GM18907 (cell line): ENCODE measurements at regions not wholly inside any gene's neighbourhood (a gene's known extent, or its start where the extent isn't known, plus 50 kb on each side); places are given as distances from the start of the nearest gene placed in this dataset.

Source experiments
- ATAC-seq: cut with Tn5 transposase; IDR thresholded peaks from one replicate; pipeline ENCODE4 v1.9.1; 2021; ENCODE audit warnings: mild to moderate bottlenecking, moderate library complexity; ENCODE audit not compliant: unreplicated experiment

- ATAC-seq, result no peak
Observed at GRCh38 chr13:90401150-90401549, 946.3 kb upstream of the MIR17HG start.

GRCh38 chr13:90402102-90402501, 945.4 kb upstream of the MIR17HG start:
- ATAC-seq, result no peak

GRCh38 chr13:90402613-90403012, 944.9 kb upstream of the MIR17HG start:
- ATAC-seq, result no peak

GRCh38 chr13:90403330-90404082, 944.0 kb upstream of the MIR17HG start:
- no peak for ATAC-seq

- no peak for ATAC-seq
Observed at GRCh38 chr13:90405301-90405700, 942.2 kb upstream of the MIR17HG start.

GRCh38 chr13:90412980-90413379, 934.5 kb upstream of the MIR17HG start:
- no peak for ATAC-seq

GRCh38 chr13:90413548-90413947, 933.9 kb upstream of the MIR17HG start:
- ATAC-seq, result no peak

- no peak for ATAC-seq
Observed at GRCh38 chr13:90414691-90415596, 932.5 kb upstream of the MIR17HG start.

- ATAC-seq, result no peak
Observed at GRCh38 chr13:90415902-90416301, 931.6 kb upstream of the MIR17HG start.

GRCh38 chr13:90416519-90416918, 931.0 kb upstream of the MIR17HG start:
- ATAC-seq, result no peak

GRCh38 chr13:90416938-90417337, 930.5 kb upstream of the MIR17HG start:
- ATAC-seq, result no peak

GRCh38 chr13:90420683-90421082, 926.8 kb upstream of the MIR17HG start:
- no peak for ATAC-seq

- no peak for ATAC-seq
Observed at GRCh38 chr13:90427322-90428272, 919.9 kb upstream of the MIR17HG start.

- no peak for ATAC-seq
Observed at GRCh38 chr13:90428522-90429210, 918.8 kb upstream of the MIR17HG start.

GRCh38 chr13:90430127-90430526, 917.4 kb upstream of the MIR17HG start:
- no peak for ATAC-seq

- ATAC-seq, result no peak
Observed at GRCh38 chr13:90436697-90437096, 910.8 kb upstream of the MIR17HG start.

GRCh38 chr13:90438576-90438975, 908.9 kb upstream of the MIR17HG start:
- ATAC-seq, result no peak

- ATAC-seq, result no peak
Observed at GRCh38 chr13:90443268-90443667, 904.2 kb upstream of the MIR17HG start.

- ATAC-seq, result no peak
Observed at GRCh38 chr13:90444232-90444631, 903.3 kb upstream of the MIR17HG start.

- no peak for ATAC-seq
Observed at GRCh38 chr13:90445179-90445578, 902.3 kb upstream of the MIR17HG start.
